ENCODE measurements at regions not wholly inside any gene's neighbourhood (a gene's known extent, or its start where the extent isn't known, plus 50 kb on each side); places are given as distances from the start of the nearest gene placed in this dataset.
"Not testable (repeated sequence)": the region's sequence is repeated elsewhere in the genome, so short reads cannot be mapped to it uniquely, and the experiment has no call there.

DNA sequence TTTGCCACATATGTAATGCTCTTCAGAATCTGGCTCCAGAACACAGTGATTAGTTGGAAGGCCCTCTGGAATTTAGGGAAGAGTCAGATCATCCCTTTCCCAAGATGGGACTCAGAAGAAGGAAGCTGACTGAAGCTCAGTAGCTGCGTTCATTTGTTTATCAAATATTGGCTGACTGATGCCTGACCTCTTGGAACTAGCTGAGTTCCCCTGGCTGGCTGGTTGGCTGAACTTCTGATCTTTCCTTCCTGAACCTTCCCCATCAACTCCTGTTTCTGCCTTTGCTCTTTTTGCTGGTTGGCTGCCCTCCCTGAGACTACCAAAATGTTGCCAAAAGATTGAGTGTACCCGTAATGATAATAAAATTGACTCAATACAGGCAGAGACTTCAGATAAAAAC is 866.5 kb upstream of the INTU start:
- Histone ChIP-seq H3K4me2 (ENCODE audit: insufficient read depth, low read length) (no peak overlapping the region), H3K9me3 (ENCODE audit: insufficient read depth, low read length, severe bottlenecking) (no peaks in the 10 kb centered on the region), H3K27ac (ENCODE audit: low read length) (no peak overlapping the region), H3K27me3 (ENCODE audit: insufficient read depth, low read length, poor library complexity) (no peaks in the 10 kb centered on the region), H3K36me3 (ENCODE audit: insufficient read depth, low read length) (no peaks in the 10 kb centered on the region), H3K79me2 (ENCODE audit: insufficient read depth, low read length) (no peaks in the 10 kb centered on the region), H2AFZ (ENCODE audit: low read depth, low read length) (no peak overlapping the region), H3K4me1 (ENCODE audit: insufficient read depth, low read length) (no peaks in the 10 kb centered on the region), H4K20me1 (ENCODE audit: insufficient read depth, low read length) (no peaks in the 10 kb centered on the region), H3K9ac (ENCODE audit: low read depth, low read length) (no peak overlapping the region), H3K4me3 (ENCODE audit: low read depth in 1 of 2, low read length in 2 of 2) (no peak overlapping the region)
- ATAC-seq (ENCODE audit: insufficient read depth, low read depth) (no peak), DNase-seq (no peak)
- TF ChIP-seq EZH2 (IDR thresholded peaks at IDR 0.05; ENCODE audit: borderline replicate concordance, low read depth, low read length, severe bottlenecking): no peak
- TF ChIP-seq, protein P1, sequence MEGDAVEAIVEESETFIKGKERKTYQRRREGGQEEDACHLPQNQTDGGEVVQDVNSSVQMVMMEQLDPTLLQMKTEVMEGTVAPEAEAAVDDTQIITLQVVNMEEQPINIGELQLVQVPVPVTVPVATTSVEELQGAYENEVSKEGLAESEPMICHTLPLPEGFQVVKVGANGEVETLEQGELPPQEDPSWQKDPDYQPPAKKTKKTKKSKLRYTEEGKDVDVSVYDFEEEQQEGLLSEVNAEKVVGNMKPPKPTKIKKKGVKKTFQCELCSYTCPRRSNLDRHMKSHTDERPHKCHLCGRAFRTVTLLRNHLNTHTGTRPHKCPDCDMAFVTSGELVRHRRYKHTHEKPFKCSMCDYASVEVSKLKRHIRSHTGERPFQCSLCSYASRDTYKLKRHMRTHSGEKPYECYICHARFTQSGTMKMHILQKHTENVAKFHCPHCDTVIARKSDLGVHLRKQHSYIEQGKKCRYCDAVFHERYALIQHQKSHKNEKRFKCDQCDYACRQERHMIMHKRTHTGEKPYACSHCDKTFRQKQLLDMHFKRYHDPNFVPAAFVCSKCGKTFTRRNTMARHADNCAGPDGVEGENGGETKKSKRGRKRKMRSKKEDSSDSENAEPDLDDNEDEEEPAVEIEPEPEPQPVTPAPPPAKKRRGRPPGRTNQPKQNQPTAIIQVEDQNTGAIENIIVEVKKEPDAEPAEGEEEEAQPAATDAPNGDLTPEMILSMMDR (IDR thresholded peaks at IDR 0.05; ENCODE audit: borderline replicate concordance, extremely low read depth, low read length, poor library complexity, severe bottlenecking): no peak

DNA sequence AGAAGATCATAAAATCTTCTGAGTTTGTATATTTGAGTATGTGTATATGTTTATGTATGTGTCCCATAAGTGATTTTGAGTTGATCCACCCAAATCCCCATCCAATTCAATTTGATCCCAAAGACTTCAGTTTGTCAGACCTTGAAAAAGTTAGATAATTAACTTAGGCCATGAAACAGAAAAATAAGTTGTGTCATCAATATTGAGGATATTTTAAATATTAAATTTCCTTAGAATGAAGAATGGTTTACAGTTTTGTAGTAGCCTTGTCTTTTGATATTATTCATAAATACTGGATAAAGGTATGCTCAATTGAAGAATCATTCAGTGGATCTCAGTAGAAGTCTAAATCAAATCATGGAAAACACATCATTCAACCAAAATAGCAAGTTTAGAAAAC is 864.4 kb upstream of the INTU start:
- Histone ChIP-seq H3K36me3 (ENCODE audit: insufficient read depth, low read length) (no peaks in the 10 kb centered on the region), H4K20me1 (ENCODE audit: insufficient read depth, low read length) (no peaks in the 10 kb centered on the region), H3K9me3 (ENCODE audit: insufficient read depth, low read length, severe bottlenecking) (no peaks in the 10 kb centered on the region), H3K9ac (ENCODE audit: low read depth, low read length) (no peak overlapping the region), H3K4me1 (ENCODE audit: insufficient read depth, low read length) (no peaks in the 10 kb centered on the region), H3K27ac (ENCODE audit: low read length) (no peak overlapping the region), H2AFZ (ENCODE audit: low read depth, low read length) (no peak overlapping the region), H3K4me2 (ENCODE audit: insufficient read depth, low read length) (no peak overlapping the region), H3K27me3 (ENCODE audit: insufficient read depth, low read length, poor library complexity) (no peaks in the 10 kb centered on the region), H3K4me3 (ENCODE audit: low read depth in 1 of 2, low read length in 2 of 2) (no peak overlapping the region), H3K79me2 (ENCODE audit: insufficient read depth, low read length) (no peaks in the 10 kb centered on the region)
- TF ChIP-seq EZH2 (IDR thresholded peaks at IDR 0.05; ENCODE audit: borderline replicate concordance, low read depth, low read length, severe bottlenecking): no peak
- TF ChIP-seq, protein P1 (IDR thresholded peaks at IDR 0.05; ENCODE audit: borderline replicate concordance, extremely low read depth, low read length, poor library complexity, severe bottlenecking): no peak
- ATAC-seq (ENCODE audit: insufficient read depth, low read depth) (no peak), DNase-seq (no peak)

DNA sequence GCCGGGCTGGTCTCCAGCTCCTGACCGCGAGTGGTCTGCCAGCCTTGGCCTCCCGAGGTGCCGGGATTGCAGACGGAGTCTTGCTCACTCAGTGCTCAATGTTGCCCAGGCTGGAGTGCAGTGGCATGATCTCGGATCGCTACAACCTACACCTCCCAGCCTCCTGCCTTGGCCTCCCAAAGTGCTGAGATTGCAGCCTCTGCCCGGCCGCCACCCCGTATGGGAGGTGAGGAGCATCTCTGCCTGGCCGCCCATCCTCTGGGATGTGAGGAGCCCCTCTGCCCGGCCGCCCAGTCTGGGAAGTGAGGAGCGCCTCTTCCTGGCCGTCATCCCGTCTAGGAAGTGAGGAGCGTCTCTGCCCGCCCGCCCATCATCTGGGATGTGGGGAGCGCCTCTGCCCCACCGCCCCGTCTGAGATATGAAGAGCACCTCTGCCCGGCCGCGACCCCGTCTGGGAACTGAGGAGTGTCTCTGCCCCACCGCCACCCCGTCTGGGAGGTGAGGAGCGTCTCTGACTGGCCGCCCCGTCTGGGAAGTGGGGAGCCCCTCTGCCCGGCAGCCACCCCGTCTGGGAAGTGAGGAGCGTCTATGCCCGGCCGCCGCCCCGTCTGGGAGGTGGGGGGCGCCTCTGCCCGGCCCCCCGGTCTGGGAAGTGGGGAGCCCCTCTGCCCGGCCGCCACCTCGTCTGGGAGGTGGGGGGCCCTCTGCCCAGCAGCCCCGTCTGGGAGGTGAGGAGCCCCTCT is 861.8 kb upstream of the INTU start:
- not testable (repeated sequence) for H3K27me3 ChIP-seq (ENCODE audit: insufficient read depth, low read length, poor library complexity); ATAC-seq (ENCODE audit: insufficient read depth, low read depth); H3K36me3 ChIP-seq (ENCODE audit: insufficient read depth, low read length); H3K27ac ChIP-seq (ENCODE audit: low read length); H3K4me3 ChIP-seq (ENCODE audit: low read depth in 1 of 2, low read length in 2 of 2); H3K79me2 ChIP-seq (ENCODE audit: insufficient read depth, low read length); H3K4me1 ChIP-seq (ENCODE audit: insufficient read depth, low read length); H3K9me3 ChIP-seq (ENCODE audit: insufficient read depth, low read length, severe bottlenecking); H4K20me1 ChIP-seq (ENCODE audit: insufficient read depth, low read length); H2AFZ ChIP-seq (ENCODE audit: low read depth, low read length); DNase-seq; H3K9ac ChIP-seq (ENCODE audit: low read depth, low read length); H3K4me2 ChIP-seq (ENCODE audit: insufficient read depth, low read length)

DNA sequence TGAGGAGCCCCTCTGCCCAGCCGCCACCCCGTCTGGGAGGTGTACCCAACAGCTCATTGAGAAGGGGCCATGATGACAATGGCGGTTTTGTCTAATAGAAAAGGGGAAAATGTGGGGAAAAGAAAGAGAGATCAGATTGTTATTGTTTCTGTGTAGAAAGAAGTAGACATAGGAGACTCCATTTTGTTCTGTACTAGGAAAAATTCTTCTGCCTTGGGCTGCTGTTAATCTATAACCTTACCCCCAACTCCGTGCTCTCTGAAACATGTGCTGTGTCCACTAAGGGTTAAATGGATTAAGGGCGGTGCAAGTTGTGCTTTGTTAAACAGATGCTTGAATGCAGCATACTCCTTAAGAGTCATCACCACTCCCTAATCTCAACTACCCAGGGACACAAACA is 861.1 kb upstream of the INTU start:
- not testable (repeated sequence) for H3K4me3 ChIP-seq (ENCODE audit: low read depth in 1 of 2, low read length in 2 of 2); H3K79me2 ChIP-seq (ENCODE audit: insufficient read depth, low read length); H3K4me1 ChIP-seq (ENCODE audit: insufficient read depth, low read length); H3K9ac ChIP-seq (ENCODE audit: low read depth, low read length); ATAC-seq (ENCODE audit: insufficient read depth, low read depth); H4K20me1 ChIP-seq (ENCODE audit: insufficient read depth, low read length); H3K4me2 ChIP-seq (ENCODE audit: insufficient read depth, low read length); H3K9me3 ChIP-seq (ENCODE audit: insufficient read depth, low read length, severe bottlenecking); H3K27ac ChIP-seq (ENCODE audit: low read length); DNase-seq; H3K36me3 ChIP-seq (ENCODE audit: insufficient read depth, low read length); H2AFZ ChIP-seq (ENCODE audit: low read depth, low read length); H3K27me3 ChIP-seq (ENCODE audit: insufficient read depth, low read length, poor library complexity)
